ENCODE measurements at regions not wholly inside any gene's neighbourhood (a gene's known extent, or its start where the extent isn't known, plus 50 kb on each side); places are given as distances from the start of the nearest gene placed in this dataset.

DNA sequence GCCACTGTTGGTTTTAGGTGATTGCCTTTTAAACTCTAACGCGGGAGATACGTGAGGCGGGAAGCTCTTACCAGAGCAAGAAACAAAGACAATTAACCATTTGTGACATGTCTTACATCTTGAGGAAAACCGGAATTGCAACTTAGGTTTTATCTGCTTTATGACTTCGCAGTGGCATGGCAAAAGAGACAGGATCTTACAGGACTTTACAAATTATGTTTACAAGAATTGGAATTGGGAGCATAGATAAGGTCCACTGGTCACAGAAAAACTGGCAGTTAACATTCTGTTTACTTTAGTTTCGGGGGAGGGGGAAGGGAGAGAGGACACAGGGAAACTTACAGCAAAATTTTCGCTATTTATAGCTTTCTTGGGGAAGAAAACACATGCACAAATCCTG lies 1119.6 kb downstream of the ZPLD1 start:
- TF ChIP-seq CTCF (IDR thresholded peaks at IDR 0.05) (no peak), POLR2AphosphoS5 (IDR thresholded peaks at IDR 0.05; ENCODE audit: low read depth, low read length) (no peak), TCF7L2 (IDR thresholded peaks at IDR 0.05; ENCODE audit: low read depth, low read length) (no peak), SIN3A (IDR thresholded peaks at IDR 0.05; ENCODE audit: borderline replicate concordance, insufficient read depth, low read depth, low read length) (no peak)
- TF ChIP-seq, protein P1, sequence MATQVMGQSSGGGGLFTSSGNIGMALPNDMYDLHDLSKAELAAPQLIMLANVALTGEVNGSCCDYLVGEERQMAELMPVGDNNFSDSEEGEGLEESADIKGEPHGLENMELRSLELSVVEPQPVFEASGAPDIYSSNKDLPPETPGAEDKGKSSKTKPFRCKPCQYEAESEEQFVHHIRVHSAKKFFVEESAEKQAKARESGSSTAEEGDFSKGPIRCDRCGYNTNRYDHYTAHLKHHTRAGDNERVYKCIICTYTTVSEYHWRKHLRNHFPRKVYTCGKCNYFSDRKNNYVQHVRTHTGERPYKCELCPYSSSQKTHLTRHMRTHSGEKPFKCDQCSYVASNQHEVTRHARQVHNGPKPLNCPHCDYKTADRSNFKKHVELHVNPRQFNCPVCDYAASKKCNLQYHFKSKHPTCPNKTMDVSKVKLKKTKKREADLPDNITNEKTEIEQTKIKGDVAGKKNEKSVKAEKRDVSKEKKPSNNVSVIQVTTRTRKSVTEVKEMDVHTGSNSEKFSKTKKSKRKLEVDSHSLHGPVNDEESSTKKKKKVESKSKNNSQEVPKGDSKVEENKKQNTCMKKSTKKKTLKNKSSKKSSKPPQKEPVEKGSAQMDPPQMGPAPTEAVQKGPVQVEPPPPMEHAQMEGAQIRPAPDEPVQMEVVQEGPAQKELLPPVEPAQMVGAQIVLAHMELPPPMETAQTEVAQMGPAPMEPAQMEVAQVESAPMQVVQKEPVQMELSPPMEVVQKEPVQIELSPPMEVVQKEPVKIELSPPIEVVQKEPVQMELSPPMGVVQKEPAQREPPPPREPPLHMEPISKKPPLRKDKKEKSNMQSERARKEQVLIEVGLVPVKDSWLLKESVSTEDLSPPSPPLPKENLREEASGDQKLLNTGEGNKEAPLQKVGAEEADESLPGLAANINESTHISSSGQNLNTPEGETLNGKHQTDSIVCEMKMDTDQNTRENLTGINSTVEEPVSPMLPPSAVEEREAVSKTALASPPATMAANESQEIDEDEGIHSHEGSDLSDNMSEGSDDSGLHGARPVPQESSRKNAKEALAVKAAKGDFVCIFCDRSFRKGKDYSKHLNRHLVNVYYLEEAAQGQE (IDR thresholded peaks at IDR 0.05; ENCODE audit: insufficient read depth in 1 of 2, low read depth in 2 of 2, low read length in 1 of 2) = no peak
